HG02938 (cell line): ENCODE measurements at regions not wholly inside any gene's neighbourhood (a gene's known extent, or its start where the extent isn't known, plus 50 kb on each side); places are given as distances from the start of the nearest gene placed in this dataset.
A peak's percentile ranks its signal among the peaks of the same experiment; 100 is the strongest.

Source experiments
- ATAC-seq: cut with Tn5 transposase; IDR thresholded peaks from one replicate; pipeline ENCODE4 v1.9.1; 2021; ENCODE audit warnings: mild to moderate bottlenecking, moderate library complexity; ENCODE audit not compliant: unreplicated experiment

- no peak for ATAC-seq
Observed at GRCh38 chr6:25061289-25061936, 125.7 kb upstream of the RIPOR2 start.

- ATAC-seq = no peak
Observed at GRCh38 chr6:25062070-25062811, 126.5 kb upstream of the RIPOR2 start.

GRCh38 chr6:25064006-25064405, 128.2 kb upstream of the RIPOR2 start:
- no peak for ATAC-seq

- ATAC-seq = no peak
Observed at GRCh38 chr6:25065666-25066065, 129.9 kb upstream of the RIPOR2 start.

- no peak for ATAC-seq
Observed at GRCh38 chr6:25066593-25066992, 130.8 kb upstream of the RIPOR2 start.

- no peak for ATAC-seq
Observed at GRCh38 chr6:25068866-25069265, 133.1 kb upstream of the RIPOR2 start.

- ATAC-seq = peak; percentile 67
Observed at GRCh38 chr6:25070547-25071366, 135.0 kb upstream of the RIPOR2 start.

- ATAC-seq = no peak
Observed at GRCh38 chr6:25078141-25078540, 142.4 kb upstream of the RIPOR2 start.

- ATAC-seq = no peak
Observed at GRCh38 chr6:25083784-25084507, 148.2 kb upstream of the RIPOR2 start.

- ATAC-seq = no peak
Observed at GRCh38 chr6:25084508-25084833, 148.7 kb upstream of the RIPOR2 start.

GRCh38 chr6:25085756-25086155, 150.0 kb upstream of the RIPOR2 start:
- ATAC-seq = no peak

- ATAC-seq = no peak
Observed at GRCh38 chr6:25086500-25087091, 150.8 kb upstream of the RIPOR2 start.

GRCh38 chr6:25088513-25088912, 152.8 kb upstream of the RIPOR2 start:
- no peak for ATAC-seq

GRCh38 chr6:25089442-25089841, 153.7 kb upstream of the RIPOR2 start:
- no peak for ATAC-seq

GRCh38 chr6:25094726-25095125, 159.0 kb upstream of the RIPOR2 start:
- ATAC-seq = no peak

GRCh38 chr6:25100288-25100687, 164.5 kb upstream of the RIPOR2 start:
- no peak for ATAC-seq

GRCh38 chr6:25103603-25104002, 167.8 kb upstream of the RIPOR2 start:
- ATAC-seq = no peak

GRCh38 chr6:25105070-25105925, 169.5 kb upstream of the RIPOR2 start:
- ATAC-seq = no peak

GRCh38 chr6:25107218-25107617, 171.5 kb upstream of the RIPOR2 start:
- peak; percentile 77 for ATAC-seq

GRCh38 chr6:25111782-25112181, 167.4 kb upstream of the CARMIL1 start:
- no peak for ATAC-seq
